H1 (cell line): ENCODE measurements at regions not wholly inside any gene's neighbourhood (a gene's known extent, or its start where the extent isn't known, plus 50 kb on each side); places are given as distances from the start of the nearest gene placed in this dataset.

Experiments used
- CTCF ChIA-PET: fragments of 300-600 bp; sonication (Branson Sonifier 250); formaldehyde crosslinking; loops from one replicate; lab custom pipeline; 2021; ENCODE audit not compliant: partially characterized antibody; lab: Charles Lee
- POLR2A ChIA-PET: fragments of 300-600 bp; sonication (Branson Sonifier 250); formaldehyde crosslinking; loops from one replicate; lab custom pipeline; 2021; ENCODE audit warnings: inconsistent platforms; ENCODE audit not compliant: partially characterized antibody; lab: Charles Lee
- DNase-seq, 2 experiments: peaks; one replicate each; pipeline versions ENCODE4 v3.0.0 to v3.0.0-alpha.2; 2010 to 2022; ENCODE audit warnings: low spot score in 2 of 2, low read depth in 1 of 2, mixed read lengths in 1 of 2
- FAIRE-seq: peaks from 2 replicates; lab custom pipeline; 2011; peaks lifted over from hg19 to GRCh38; lab: Jason Lieb, UNC
- H2AFZ ChIP-seq: 2 replicates; pipeline ENCODE4 v1.8.1; 2012; ENCODE audit warnings: low read length, inconsistent platforms
- H2AK5ac ChIP-seq: 2 replicates; pipeline ENCODE4 v1.6.1; 2013; ENCODE audit warnings: low read depth, low read length
- H2BK120ac ChIP-seq: replicated peaks from 2 replicates; pipeline ENCODE3; 2013; ENCODE audit warnings: low read depth, low read length, inconsistent platforms
- H2BK12ac ChIP-seq: 2 replicates; pipeline ENCODE4 v1.6.1; 2013; ENCODE audit warnings: low read depth, low read length
- H2BK15ac ChIP-seq: 2 replicates; pipeline ENCODE4 v1.6.1; 2013; ENCODE audit warnings: low read length
- H2BK20ac ChIP-seq: 2 replicates; pipeline ENCODE4 v1.6.1; 2013; ENCODE audit warnings: low read length
- H2BK5ac ChIP-seq: 2 replicates; pipeline ENCODE4 v1.6.1; 2013; ENCODE audit warnings: low read depth, low read length
- H3K14ac ChIP-seq: 2 replicates; pipeline ENCODE4 v1.6.1; 2013; ENCODE audit warnings: inconsistent platforms; ENCODE audit not compliant: insufficient read length
- H3K18ac ChIP-seq: 2 replicates; pipeline ENCODE4 v1.6.1; 2013; ENCODE audit warnings: low read length; ENCODE audit errors: extremely low read depth
- H3K23ac ChIP-seq: 2 replicates; pipeline ENCODE4 v1.6.1; 2013; ENCODE audit warnings: inconsistent platforms; ENCODE audit not compliant: insufficient read length
- H3K23me2 ChIP-seq: 2 replicates; pipeline ENCODE4 v1.6.1; 2013; ENCODE audit warnings: low read depth, low read length
- H3K27ac ChIP-seq: 2 replicates; pipeline ENCODE4 v1.6.1; 2011; ENCODE audit warnings: low read depth, low read length, inconsistent platforms
- H3K27me3 ChIP-seq, 4 experiments: replicated peaks in 1 of 4; 1 replicate in 1 of 4; 2 replicates in 3 of 4; pipeline versions ENCODE4 v1.6.1 to v1.8.1; 2011 to 2013; ENCODE audit warnings: low read length in 3 of 4, mild to moderate bottlenecking in 3 of 4, inconsistent platforms in 2 of 4, mixed read lengths in 2 of 4, moderate library complexity in 1 of 4; ENCODE audit not compliant: control insufficient read depth in 3 of 4, insufficient read depth in 3 of 4; ENCODE audit errors: extremely low read depth in 1 of 4
- H3K36me3 ChIP-seq, 4 experiments: 2 replicates each; pipeline versions ENCODE4 v1.6.1 to v1.8.1; 2011 to 2013; ENCODE audit warnings: mild to moderate bottlenecking in 4 of 4, low read length in 3 of 4, moderate library complexity in 2 of 4, control low read depth in 1 of 4, inconsistent platforms in 1 of 4; ENCODE audit not compliant: insufficient read depth in 4 of 4, control insufficient read depth in 2 of 4
- H3K4ac ChIP-seq: replicated peaks from 2 replicates; pipeline ENCODE3; 2013; ENCODE audit warnings: low read length, low read depth, mixed read lengths, inconsistent platforms; ENCODE audit not compliant: insufficient read length
- H3K4me1 ChIP-seq, 4 experiments: replicated peaks in 1 of 4; 1 replicate in 1 of 4; 2 replicates in 3 of 4; pipeline versions ENCODE4 v1.6.1 to v1.8.1; 2011 to 2013; ENCODE audit warnings: low read length in 3 of 4, inconsistent platforms in 2 of 4, mixed read lengths in 1 of 4; ENCODE audit not compliant: insufficient read depth in 4 of 4, control insufficient read depth in 3 of 4
- H3K4me2 ChIP-seq, 2 experiments: 2 replicates each; pipeline versions ENCODE4 v1.6.1 to v1.8.1; 2011 to 2013; ENCODE audit warnings: low read depth in 2 of 2, low read length in 2 of 2, control low read depth in 1 of 2, inconsistent platforms in 1 of 2, mild to moderate bottlenecking in 1 of 2; ENCODE audit not compliant: insufficient read depth in 1 of 2
- H3K4me3 ChIP-seq, 4 experiments: fragments of 200-600, 300-600 bp in 1 of 4; sonication (generic), shearing (Covaris generic), sonication (Bioruptor Twin) in 1 of 4; 2 replicates each; pipeline versions ENCODE4 v1.5.1 to v1.8.1; 2011 to 2016; ENCODE audit warnings: low read length in 4 of 4, low read depth in 3 of 4, control low read depth in 2 of 4, inconsistent platforms in 2 of 4, mild to moderate bottlenecking in 2 of 4, mixed read lengths in 1 of 4, moderate library complexity in 1 of 4; ENCODE audit not compliant: insufficient read depth in 2 of 4; ENCODE audit errors: extremely low read depth in 1 of 4
- H3K56ac ChIP-seq: replicated peaks from 2 replicates; pipeline ENCODE3; 2013; ENCODE audit warnings: low read depth, mild to moderate bottlenecking, mixed read lengths, low read length, inconsistent platforms; ENCODE audit not compliant: insufficient read length
- H3K79me1 ChIP-seq: 2 replicates; pipeline ENCODE4 v1.6.1; 2013; ENCODE audit warnings: low read depth, low read length, control low read depth
- H3K79me2 ChIP-seq, 2 experiments: 2 replicates each; pipeline versions ENCODE4 v1.6.1 to v1.8.1; 2012 to 2013; ENCODE audit warnings: low read length in 2 of 2, mild to moderate bottlenecking in 2 of 2, inconsistent platforms in 1 of 2; ENCODE audit not compliant: insufficient read depth in 2 of 2, control insufficient read depth in 1 of 2
- H3K9ac ChIP-seq, 4 experiments: replicated peaks in 1 of 4; 1 replicate in 1 of 4; 2 replicates in 3 of 4; pipeline versions ENCODE4 v1.6.1 to v1.8.1; 2011 to 2013; ENCODE audit warnings: low read depth in 3 of 4, low read length in 3 of 4, control low read depth in 2 of 4, mild to moderate bottlenecking in 2 of 4, moderate library complexity in 2 of 4, inconsistent platforms in 1 of 4; ENCODE audit errors: extremely low read depth in 1 of 4
- H3K9me3 ChIP-seq, 2 experiments: 2 replicates each; pipeline versions ENCODE4 v1.6.1 to v1.8.1; 2012 to 2013; ENCODE audit warnings: mild to moderate bottlenecking in 2 of 2, moderate library complexity in 2 of 2, control low read depth in 1 of 2, inconsistent platforms in 1 of 2, low read depth in 1 of 2, low read length in 1 of 2, mixed read lengths in 1 of 2; ENCODE audit not compliant: insufficient read depth in 2 of 2
- H4K20me1 ChIP-seq, 2 experiments: replicated peaks in 1 of 2; 2 replicates each; pipeline versions ENCODE3 to v1.8.1; 2011 to 2013; ENCODE audit warnings: inconsistent platforms in 2 of 2, low read length in 2 of 2, mild to moderate bottlenecking in 1 of 2; ENCODE audit not compliant: insufficient read depth in 2 of 2, control insufficient read depth in 1 of 2
- H4K5ac ChIP-seq: 2 replicates; pipeline ENCODE4 v1.6.1; 2013; ENCODE audit warnings: low read length, low read depth, mixed read lengths, inconsistent platforms; ENCODE audit not compliant: insufficient read length
- H4K8ac ChIP-seq: 2 replicates; pipeline ENCODE4 v1.8.0; 2013; ENCODE audit warnings: mild to moderate bottlenecking, moderate library complexity, low read length, inconsistent platforms; ENCODE audit not compliant: insufficient read depth; ENCODE audit errors: extremely low read depth
- H4K91ac ChIP-seq: replicated peaks from 2 replicates; pipeline ENCODE3; 2013; ENCODE audit warnings: low read length, mixed read lengths, inconsistent platforms; ENCODE audit not compliant: insufficient read length
- BRCA1 ChIP-seq: IDR thresholded peaks from 2 replicates; pipeline ENCODE4 v1.6.1; 2012; ENCODE audit warnings: low read depth, low read length, improper control_type of control experiment
- CBX8 ChIP-seq: fragments of 300-800, 300-1000 bp; sonication (generic); IDR thresholded peaks from 2 replicates; pipeline ENCODE4 v1.7.1; 2016; ENCODE audit warnings: low read depth, low read length, borderline replicate concordance
- HDAC6 ChIP-seq: IDR thresholded peaks from one replicate; pipeline ENCODE4 v1.7.1; 2012; ENCODE audit warnings: low read depth, mild to moderate bottlenecking, inconsistent platforms, low read length, moderate library complexity
- MAFK ChIP-seq: IDR thresholded peaks from 2 replicates; pipeline ENCODE4 v1.6.1; 2012; ENCODE audit warnings: low read depth, mild to moderate bottlenecking, improper control_type of control experiment, low read length
- NANOG ChIP-seq: IDR thresholded peaks from 2 replicates; pipeline ENCODE4 v1.6.1; 2011; ENCODE audit warnings: low read length, low read depth, mild to moderate bottlenecking, inconsistent platforms; ENCODE audit not compliant: insufficient read depth, poor library complexity, severe bottlenecking
- RBBP5 ChIP-seq: IDR thresholded peaks from 2 replicates; pipeline ENCODE4 v1.7.1; 2012; ENCODE audit warnings: low read depth, mild to moderate bottlenecking, inconsistent platforms, low read length, moderate library complexity, borderline replicate concordance
- SIN3A ChIP-seq, 2 experiments: IDR thresholded peaks in 1 of 2; conservative IDR thresholded peaks in 1 of 2; 2 replicates each; pipeline ENCODE4 v1.6.1; 2011 to 2012; ENCODE audit warnings: low read length in 2 of 2, improper control_type of control experiment in 1 of 2, low read depth in 1 of 2, mild to moderate bottlenecking in 1 of 2
- SIX5 ChIP-seq: IDR thresholded peaks from 2 replicates; pipeline ENCODE4 v1.6.1; 2011; ENCODE audit warnings: mild to moderate bottlenecking, low read depth, low read length
- TAF1 ChIP-seq: IDR thresholded peaks from 2 replicates; pipeline ENCODE4 v1.6.1; 2011; ENCODE audit warnings: mild to moderate bottlenecking, low read depth, low read length
- TBP ChIP-seq: IDR thresholded peaks from 2 replicates; pipeline ENCODE4 v1.6.1; 2011; ENCODE audit warnings: low read depth, low read length, improper control_type of control experiment
- ZNF274 ChIP-seq: IDR thresholded peaks from 2 replicates; pipeline ENCODE4 v1.7.0; 2012; ENCODE audit warnings: low read length, borderline replicate concordance; ENCODE audit errors: extremely low read depth
- WGBS, 2 experiments: shearing (Covaris generic) in 1 of 2; methylation state at CpG; one replicate each; pipeline versions ENCODE4 v1.1.6 to v1.1.7; 2013 to 2015; ENCODE audit warnings: low lambda C conversion rate in 2 of 2, mixed read lengths in 2 of 2, inconsistent platforms in 1 of 2, low coverage in 1 of 2, missing lambda C conversion rate in 1 of 2; ENCODE audit not compliant: insufficient replicate concordance in 2 of 2, insufficient coverage in 1 of 2, insufficient read length in 1 of 2; ENCODE audit errors: extremely low coverage in 1 of 2, missing lambda C conversion rate in 1 of 2; 5-methylcytosine and 5-hydroxymethylcytosine counted together
- TF ChIP-seq, protein P1 (sequence below), 3 experiments: IDR thresholded peaks; 1 replicate in 2 of 3; 2 replicates in 1 of 3; pipeline versions ENCODE4 v1.5.1 to v1.6.1; 2011; ENCODE audit warnings: low read length in 3 of 3, mild to moderate bottlenecking in 3 of 3, inconsistent platforms in 2 of 3, low read depth in 1 of 3, moderate library complexity in 1 of 3; ENCODE audit not compliant: insufficient read depth in 1 of 3; ENCODE audit errors: control extremely low read depth in 1 of 3

DNA sequence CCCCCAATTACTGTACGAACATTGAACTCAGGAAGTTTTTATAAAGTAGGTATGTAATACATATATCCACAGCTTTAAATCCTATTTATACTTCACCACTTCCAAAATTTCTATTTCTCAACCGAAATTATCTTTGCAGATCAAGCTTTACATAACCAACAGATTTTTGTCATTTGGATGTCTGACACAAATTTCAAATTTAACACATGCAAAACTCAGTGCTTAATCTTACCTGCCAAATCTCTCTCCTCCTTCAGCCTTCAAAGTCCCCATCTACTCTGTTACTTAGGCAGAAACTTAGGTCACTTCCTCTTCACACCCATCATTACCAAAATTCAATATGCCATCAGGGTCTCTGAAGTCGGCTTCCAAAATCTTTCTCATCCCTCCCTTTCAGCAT lies 990.1 kb upstream of the NRXN1 start:
- no peaks in the 10 kb centered on the region for H3K79me2 ChIP-seq
- H4K8ac ChIP-seq = no peak overlapping the region
- H2AK5ac ChIP-seq = no peak overlapping the region
- H3K4me2 ChIP-seq = no peak overlapping the region
- no peaks in the 10 kb centered on the region for H3K4me1 ChIP-seq
- DNase-seq (no peak), FAIRE-seq (no peak)
- no peak overlapping the region for H2BK20ac ChIP-seq
- H3K14ac ChIP-seq = no peak overlapping the region
- H2BK120ac ChIP-seq = no peak overlapping the region
- no peak overlapping the region for H4K91ac ChIP-seq
- H3K27me3 ChIP-seq = no peaks in the 10 kb centered on the region
- H3K23ac ChIP-seq = no peak overlapping the region
- H3K27ac ChIP-seq = no peak overlapping the region
- no peak overlapping the region for H3K18ac ChIP-seq
- H2BK5ac ChIP-seq = no peak overlapping the region
- no peak overlapping the region for H2AFZ ChIP-seq
- no peaks in the 10 kb centered on the region for H3K36me3 ChIP-seq
- no peak overlapping the region for H3K4ac ChIP-seq
- H3K79me1 ChIP-seq = no peaks in the 10 kb centered on the region
- H3K9ac ChIP-seq = no peak overlapping the region
- peaks cover 0 to 5% of the 10 kb centered on the region in 2 experiments; a peak in 2 of 4 replicates for H3K9me3 ChIP-seq
- H4K5ac ChIP-seq = no peak overlapping the region
- CTCF ChIA-PET = no interaction called here
- no peak overlapping the region for H3K56ac ChIP-seq
- POLR2A ChIA-PET = no interaction called here
- no peaks in the 10 kb centered on the region for H4K20me1 ChIP-seq
- WGBS, 2 experiments = 91 to 100% methylated on average over 1 to 3 of the region's 3 CpGs
- H2BK15ac ChIP-seq = no peak overlapping the region
- no peak overlapping the region for H2BK12ac ChIP-seq
- no peaks in the 10 kb centered on the region for H3K23me2 ChIP-seq
- no peak overlapping the region for H3K4me3 ChIP-seq
- TF ChIP-seq RBBP5 (no peak), SIN3A (conservative IDR thresholded peaks at IDR 0.05 in 1 of 2, IDR thresholded peaks at IDR 0.05 in 1 of 2; ENCODE audit: low read depth in 1 of 2, low read length in 2 of 2) (no peak), ZNF274 (no peak), BRCA1 (no peak), SIX5 (no peak), HDAC6 (no peak), TBP (no peak), CBX8 (no peak), NANOG (no peak), MAFK (no peak), TAF1 (no peak)
- TF ChIP-seq, protein P1, sequence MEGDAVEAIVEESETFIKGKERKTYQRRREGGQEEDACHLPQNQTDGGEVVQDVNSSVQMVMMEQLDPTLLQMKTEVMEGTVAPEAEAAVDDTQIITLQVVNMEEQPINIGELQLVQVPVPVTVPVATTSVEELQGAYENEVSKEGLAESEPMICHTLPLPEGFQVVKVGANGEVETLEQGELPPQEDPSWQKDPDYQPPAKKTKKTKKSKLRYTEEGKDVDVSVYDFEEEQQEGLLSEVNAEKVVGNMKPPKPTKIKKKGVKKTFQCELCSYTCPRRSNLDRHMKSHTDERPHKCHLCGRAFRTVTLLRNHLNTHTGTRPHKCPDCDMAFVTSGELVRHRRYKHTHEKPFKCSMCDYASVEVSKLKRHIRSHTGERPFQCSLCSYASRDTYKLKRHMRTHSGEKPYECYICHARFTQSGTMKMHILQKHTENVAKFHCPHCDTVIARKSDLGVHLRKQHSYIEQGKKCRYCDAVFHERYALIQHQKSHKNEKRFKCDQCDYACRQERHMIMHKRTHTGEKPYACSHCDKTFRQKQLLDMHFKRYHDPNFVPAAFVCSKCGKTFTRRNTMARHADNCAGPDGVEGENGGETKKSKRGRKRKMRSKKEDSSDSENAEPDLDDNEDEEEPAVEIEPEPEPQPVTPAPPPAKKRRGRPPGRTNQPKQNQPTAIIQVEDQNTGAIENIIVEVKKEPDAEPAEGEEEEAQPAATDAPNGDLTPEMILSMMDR (IDR thresholded peaks at IDR 0.05; ENCODE audit: control extremely low read depth in 1 of 3, insufficient read depth in 1 of 3, low read depth in 1 of 3, low read length in 3 of 3) = no peak
